CD4-positive, alpha-beta T cell (primary cell): ENCODE measurements at regions not wholly inside any gene's neighbourhood (a gene's known extent, or its start where the extent isn't known, plus 50 kb on each side); places are given as distances from the start of the nearest gene placed in this dataset.

Experiments
- ATAC-seq: fragments of 200-7000 bp; cut with Tn5 transposase; one replicate; pipeline ENCODE4 v1.10.0; 2022; ENCODE audit warnings: mild to moderate bottlenecking; ENCODE audit not compliant: poor library complexity
- CTCF ChIA-PET: fragments of 350-600 bp; sonication (Branson Sonifier 250); formaldehyde crosslinking; loops from one replicate; lab custom pipeline; 2021; ENCODE audit warnings: antibody characterized with exemption, inconsistent platforms; lab: Charles Lee
- POLR2A ChIA-PET: fragments of 350-600 bp; sonication (Branson Sonifier 250); formaldehyde crosslinking; loops from one replicate; lab custom pipeline; 2021; ENCODE audit warnings: antibody characterized with exemption, inconsistent platforms; lab: Charles Lee
- DNase-seq, 14 experiments: peaks; one replicate each; pipeline ENCODE4 v3.0.0-alpha.2; 2013 to 2020; ENCODE audit warnings: mixed read lengths in 2 of 14
- H3K27ac ChIP-seq, 2 donors: one replicate each; pipeline versions ENCODE4 v1.5.1 to v1.7.0; 2013; ENCODE audit warnings: low read length in 2 of 2, low read depth in 1 of 2, mild to moderate bottlenecking in 1 of 2
- H3K27me3 ChIP-seq, 2 experiments: 1 replicate in 1 of 2; 2 replicates in 1 of 2; pipeline versions ENCODE4 v1.6.1 to v1.7.0; 2013; ENCODE audit warnings: low read length in 2 of 2, control low read depth in 1 of 2, mild to moderate bottlenecking in 1 of 2, moderate library complexity in 1 of 2; ENCODE audit not compliant: insufficient read depth in 2 of 2, control insufficient read depth in 1 of 2
- H3K36me3 ChIP-seq: one replicate; pipeline ENCODE4 v1.6.1; 2013; ENCODE audit warnings: low read length, control low read depth; ENCODE audit not compliant: insufficient read depth
- H3K4me1 ChIP-seq: one replicate; pipeline ENCODE4 v1.6.1; 2013; ENCODE audit warnings: low read length, control low read depth; ENCODE audit not compliant: insufficient read depth
- H3K4me3 ChIP-seq: one replicate; pipeline ENCODE4 v1.5.1; 2013; ENCODE audit warnings: mild to moderate bottlenecking, low read length, moderate library complexity
- H3K9me3 ChIP-seq, 2 experiments: 1 replicate in 1 of 2; 2 replicates in 1 of 2; pipeline versions ENCODE4 v1.6.1 to v1.7.0; 2013; ENCODE audit warnings: low read length in 2 of 2, mild to moderate bottlenecking in 2 of 2, control low read depth in 1 of 2, moderate library complexity in 1 of 2; ENCODE audit not compliant: control insufficient read depth in 1 of 2, insufficient read depth in 1 of 2
- H3K27ac Mint-ChIP-seq: one replicate; pipeline ENCODE4 v1.8.0; 2020; ENCODE audit warnings: mixed read lengths
- H3K27me3 Mint-ChIP-seq: one replicate; pipeline ENCODE4 v1.8.0; 2021; ENCODE audit warnings: mixed read lengths
- H3K36me3 Mint-ChIP-seq: one replicate; pipeline ENCODE4 v1.8.0; 2021; ENCODE audit warnings: low read depth, mixed read lengths
- H3K4me1 Mint-ChIP-seq: one replicate; pipeline ENCODE4 v1.8.0; 2021; ENCODE audit warnings: low read depth, mixed read lengths
- H3K4me3 Mint-ChIP-seq: one replicate; pipeline ENCODE4 v1.8.0; 2020; ENCODE audit warnings: mild to moderate bottlenecking, mixed read lengths
- H3K9me3 Mint-ChIP-seq: one replicate; pipeline ENCODE4 v1.8.0; 2020; ENCODE audit warnings: mixed read lengths
- CTCF ChIP-seq: fragments of 200-600 bp; IDR thresholded peaks from one replicate; pipeline ENCODE4 v1.8.0; 2022; ENCODE audit warnings: antibody characterized with exemption, mild to moderate bottlenecking
- intact Hi-C, 2 experiments: fragments of 100-400 bp; cut with DNase I in 1 of 2; cut with micrococcal nuclease in 1 of 2; formaldehyde crosslinking; loops; one replicate each; pipeline versions ENCODE4 v1.15.1 to v1.9.0; 2023 to 2025; cut with DNase I, micrococcal nuclease

DNA sequence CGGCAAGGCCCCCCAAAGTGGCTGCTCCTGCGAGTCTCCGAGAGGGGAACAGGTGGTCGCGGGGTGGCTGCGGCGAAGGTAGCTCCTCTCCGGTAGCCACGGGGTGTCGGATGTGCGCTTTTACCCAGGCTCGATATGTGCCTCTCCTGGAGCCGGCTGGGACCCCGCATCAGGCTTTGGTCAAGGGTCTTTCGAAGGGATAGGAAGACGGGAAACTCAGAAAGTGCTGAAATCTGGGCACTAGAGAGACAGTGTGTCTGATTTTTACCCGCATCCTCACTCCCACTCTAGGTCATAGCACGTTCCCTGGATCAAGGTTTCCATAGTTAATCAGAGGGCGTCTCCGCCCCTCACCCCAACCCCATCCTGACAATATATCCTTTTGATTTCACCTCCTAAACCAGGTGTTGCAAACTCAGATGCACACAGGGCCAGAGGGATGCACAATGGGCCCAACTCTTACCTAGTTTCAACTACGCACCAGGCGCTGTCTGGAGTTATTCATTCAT is 156.9 kb downstream of the PTPN11 start:
- H3K9me3 Mint-ChIP-seq, result no peaks in the 10 kb centered on the region
- POLR2A ChIA-PET, result no interaction called here
- Histone ChIP-seq H3K4me3 (no peak overlapping the region), H3K4me1 (no peaks in the 10 kb centered on the region), H3K9me3 (no peaks in the 10 kb centered on the region), H3K36me3 (no peaks in the 10 kb centered on the region), H3K27ac (no peak overlapping the region), H3K27me3 (peaks cover 12 to 44% of the 10 kb centered on the region in 2 experiments)
- TF ChIP-seq CTCF, result no peak
- peaks cover 45% of the 10 kb centered on the region for H3K27me3 Mint-ChIP-seq
- no peak overlapping the region for H3K4me3 Mint-ChIP-seq
- intact Hi-C loops, result no loop called here
- no peaks in the 10 kb centered on the region for H3K36me3 Mint-ChIP-seq
- CTCF ChIA-PET, result no interaction called here
- no peak overlapping the region for H3K27ac Mint-ChIP-seq
- DNase-seq (no peak), ATAC-seq (no peak)
- H3K4me1 Mint-ChIP-seq, result no peaks in the 10 kb centered on the region

DNA sequence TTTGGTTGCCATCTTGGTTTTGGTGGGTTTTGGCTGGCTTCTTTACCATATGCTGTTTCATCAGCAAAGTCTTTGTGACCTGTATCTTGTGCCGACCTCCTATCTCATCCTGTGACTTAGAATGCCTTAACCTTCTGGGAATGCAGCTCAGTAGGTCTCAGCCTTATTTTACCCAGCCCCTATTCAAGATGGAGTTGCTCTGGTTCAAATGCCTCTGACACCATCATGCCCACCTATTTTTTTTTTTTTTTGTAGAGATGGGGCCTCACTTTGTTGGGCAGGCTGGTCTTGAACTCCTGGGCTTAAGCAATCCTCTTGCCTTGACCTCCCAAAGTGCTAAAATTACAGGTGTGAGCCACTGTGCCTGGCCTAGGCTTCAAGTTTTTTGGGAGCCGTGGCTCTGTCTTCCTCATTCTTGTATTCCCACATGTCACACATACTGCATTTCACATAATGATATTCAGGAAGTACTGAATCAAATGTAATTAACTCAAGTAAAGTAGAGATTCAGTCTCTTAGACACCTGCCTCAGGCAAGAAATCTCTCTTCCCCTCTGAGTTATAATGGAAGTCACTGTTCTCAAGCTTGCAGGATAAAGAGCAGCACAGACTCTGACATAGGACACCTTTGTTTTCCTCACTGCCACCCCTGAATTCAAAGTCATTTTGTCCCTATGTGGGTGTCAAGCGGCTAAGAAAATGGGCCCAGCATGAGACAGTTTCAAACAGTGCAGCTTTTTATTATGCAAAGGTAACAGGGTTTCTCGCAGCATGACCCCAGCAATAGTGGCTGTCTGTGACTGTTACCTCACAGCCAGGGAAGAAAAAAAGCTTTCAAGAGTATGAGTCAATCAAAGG is 159.0 kb downstream of the PTPN11 start:
- Mint-ChIP-seq H3K36me3 (no peaks in the 10 kb centered on the region), H3K27ac (no peak overlapping the region), H3K4me3 (no peak overlapping the region), H3K9me3 (no peaks in the 10 kb centered on the region), H3K27me3 (peaks cover 45% of the 10 kb centered on the region), H3K4me1 (no peaks in the 10 kb centered on the region)
- Histone ChIP-seq H3K36me3 (no peaks in the 10 kb centered on the region), H3K4me1 (no peaks in the 10 kb centered on the region), H3K27me3 (peaks cover 12 to 39% of the 10 kb centered on the region in 2 experiments), H3K4me3 (no peak overlapping the region), H3K27ac (no peak overlapping the region), H3K9me3 (no peaks in the 10 kb centered on the region)
- ATAC-seq (no peak), DNase-seq (no peak)
- intact Hi-C loops, result no loop called here
- POLR2A ChIA-PET, result no interaction called here
- CTCF ChIA-PET, result no interaction called here
- no peak for TF ChIP-seq CTCF

DNA sequence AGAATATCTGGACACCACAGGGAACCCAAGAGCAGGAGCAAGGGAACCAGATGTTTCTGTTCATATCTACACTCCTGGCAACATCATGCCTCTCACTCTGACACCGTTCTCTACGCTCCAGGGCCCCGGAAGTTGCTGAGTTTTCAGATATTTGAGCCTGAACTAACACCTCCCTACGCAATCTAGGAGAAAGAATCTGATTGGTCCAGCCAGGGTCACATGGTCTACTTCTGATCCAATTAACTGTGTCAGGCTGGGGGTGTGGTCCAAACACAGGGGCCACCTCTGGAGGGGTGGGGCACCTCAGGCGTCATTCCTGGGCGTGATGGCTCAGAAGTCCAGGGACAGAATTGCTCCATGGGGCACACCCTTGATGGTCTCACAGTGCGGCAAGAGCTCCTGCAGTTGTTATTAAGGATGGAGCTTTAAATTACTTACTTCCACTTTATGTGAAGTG is 165.5 kb downstream of the PTPN11 start:
- no peak for DNase-seq
- intact Hi-C loops, result no loop called here
- H3K4me3 Mint-ChIP-seq, result no peak overlapping the region
- Histone ChIP-seq H3K4me3 (no peak overlapping the region), H3K27ac (no peak overlapping the region), H3K9me3 (peaks cover 0 to 3% of the 10 kb centered on the region in 2 experiments), H3K27me3 (peaks cover 0 to 6% of the 10 kb centered on the region in 2 experiments), H3K36me3 (no peaks in the 10 kb centered on the region), H3K4me1 (no peaks in the 10 kb centered on the region)
- no peaks in the 10 kb centered on the region for H3K36me3 Mint-ChIP-seq
- no peak for ATAC-seq
- no peak overlapping the region for H3K27ac Mint-ChIP-seq
- peaks cover 47% of the 10 kb centered on the region for H3K27me3 Mint-ChIP-seq
- ChIA-PET POLR2A (no interaction called here), CTCF (no interaction called here)
- no peaks in the 10 kb centered on the region for H3K9me3 Mint-ChIP-seq
- no peaks in the 10 kb centered on the region for H3K4me1 Mint-ChIP-seq
- no peak for TF ChIP-seq CTCF
